ENCODE measurements at regions not wholly inside any gene's neighbourhood (a gene's known extent, or its start where the extent isn't known, plus 50 kb on each side); places are given as distances from the start of the nearest gene placed in this dataset.

DNA sequence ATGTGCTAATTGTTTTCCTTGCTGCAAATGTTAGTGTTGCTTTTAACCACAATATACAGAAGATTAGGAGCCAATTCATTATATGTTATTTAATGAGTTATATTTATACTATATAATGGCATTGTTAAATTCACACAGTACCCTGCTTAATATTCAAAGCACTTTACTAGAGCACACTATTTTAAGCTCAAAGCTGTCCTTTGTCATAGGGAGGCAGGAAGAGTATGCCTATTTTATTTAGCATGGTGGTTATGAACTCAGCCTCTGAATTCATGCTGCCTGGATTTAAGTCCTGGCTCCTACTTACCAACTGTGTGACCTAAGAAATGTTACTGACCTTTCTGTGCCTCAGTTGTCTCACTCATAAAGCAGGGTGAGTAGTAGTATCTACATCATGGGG is 80.5 kb downstream of the FASTKD2 start:
- no peak for DNase-seq (ENCODE audit: low read depth)

DNA sequence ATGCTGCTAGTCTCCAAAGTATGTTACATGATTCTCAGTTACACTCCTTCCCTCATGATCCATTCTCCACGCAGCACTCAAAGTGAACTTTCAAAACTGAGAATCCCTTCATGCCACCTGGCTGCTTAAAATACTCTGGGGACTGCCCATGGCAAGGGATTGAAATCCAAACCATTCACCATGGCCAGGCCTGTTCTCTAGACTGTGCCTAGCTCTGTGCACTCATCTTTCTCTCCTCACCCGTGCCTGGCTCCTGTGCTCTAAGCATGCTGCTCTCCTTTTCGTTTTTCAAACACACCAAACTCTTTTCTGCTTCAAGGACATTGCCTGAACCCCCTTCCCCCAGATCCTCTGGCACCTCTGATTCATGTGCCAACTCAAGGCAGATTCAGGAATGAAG is 80.9 kb downstream of the FASTKD2 start:
- no peak for DNase-seq (ENCODE audit: low read depth)

DNA sequence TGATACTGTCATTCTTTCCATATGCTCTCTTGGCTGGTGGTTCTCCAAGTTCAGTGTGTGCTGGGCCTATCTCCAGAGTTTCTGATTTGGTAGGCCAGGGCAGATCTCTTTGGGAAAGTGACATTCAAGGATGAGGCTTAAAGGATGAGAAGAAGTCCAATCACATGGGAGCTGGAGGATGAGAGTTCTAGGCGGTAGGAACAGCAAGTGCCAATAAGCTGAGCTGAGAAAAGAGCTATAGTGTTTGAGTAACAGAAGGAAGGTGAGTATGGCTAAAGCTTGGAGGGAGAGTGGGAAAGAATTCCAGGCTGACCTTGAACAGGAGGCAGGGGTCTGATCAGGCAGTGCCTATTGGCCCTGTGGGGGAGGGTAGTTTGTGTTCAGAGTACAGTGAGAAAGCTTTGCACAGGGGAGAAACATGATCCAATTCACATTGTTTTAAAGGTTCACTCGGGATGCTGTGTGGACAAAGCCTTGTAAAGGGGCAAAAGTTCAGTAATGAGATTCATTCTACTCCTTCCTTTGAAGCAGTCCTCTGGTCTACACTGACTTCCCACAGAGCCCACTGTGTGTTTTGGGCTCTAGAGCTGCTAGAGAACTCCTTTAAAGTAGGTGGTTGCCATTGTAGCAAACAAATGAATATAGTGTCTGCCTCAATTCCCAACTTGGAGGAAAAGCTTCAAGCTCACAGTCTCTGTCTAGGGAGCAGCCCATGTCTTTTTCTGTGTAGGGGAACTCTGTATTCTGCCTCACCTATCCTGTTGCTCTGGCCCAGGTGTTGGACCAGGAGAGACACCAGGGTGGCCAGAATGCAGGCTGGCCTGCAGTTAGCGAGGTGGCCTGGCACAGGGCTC is 81.8 kb downstream of the FASTKD2 start:
- DNase-seq (ENCODE audit: low read depth) = no peak

DNA sequence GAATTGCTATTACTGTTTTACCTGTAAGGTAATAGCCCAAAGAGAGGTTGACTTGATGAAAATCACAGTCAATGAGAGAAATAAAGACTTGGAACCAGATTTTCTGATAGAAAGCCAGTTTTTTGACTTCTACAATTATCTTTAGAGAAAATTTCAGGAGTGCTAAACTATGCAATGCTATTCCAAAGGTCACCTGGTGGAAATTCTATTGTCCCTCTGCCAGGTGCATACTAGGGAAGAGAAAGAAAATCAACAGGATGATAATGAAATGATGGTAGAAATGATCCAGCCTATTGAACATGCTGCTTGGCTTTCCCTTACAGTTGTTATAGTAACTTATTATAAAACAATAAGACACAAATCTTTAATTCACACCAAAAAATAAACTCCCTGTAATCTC is 85.0 kb downstream of the FASTKD2 start:
- no peak for DNase-seq (ENCODE audit: low read depth)

DNA sequence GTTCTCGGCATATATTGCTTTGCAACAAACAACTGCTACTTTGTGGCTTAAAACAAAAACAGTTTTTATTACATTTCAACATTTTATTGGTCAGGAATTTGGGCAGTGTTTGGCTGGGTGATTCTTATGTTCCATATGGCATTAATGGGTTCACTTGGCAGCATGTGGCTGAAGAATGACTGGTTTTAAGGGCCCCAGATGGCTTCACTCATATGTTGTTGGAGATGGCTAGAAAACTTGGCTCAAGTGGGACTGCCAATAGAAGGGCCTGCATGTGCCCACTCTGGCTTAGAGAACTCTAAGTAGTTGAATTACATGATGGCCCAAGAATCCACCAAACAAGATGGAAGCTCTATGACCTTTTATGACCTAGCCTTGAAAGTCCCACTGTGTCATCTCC is 86.1 kb downstream of the FASTKD2 start:
- DNase-seq (ENCODE audit: low read depth) = no peak

DNA sequence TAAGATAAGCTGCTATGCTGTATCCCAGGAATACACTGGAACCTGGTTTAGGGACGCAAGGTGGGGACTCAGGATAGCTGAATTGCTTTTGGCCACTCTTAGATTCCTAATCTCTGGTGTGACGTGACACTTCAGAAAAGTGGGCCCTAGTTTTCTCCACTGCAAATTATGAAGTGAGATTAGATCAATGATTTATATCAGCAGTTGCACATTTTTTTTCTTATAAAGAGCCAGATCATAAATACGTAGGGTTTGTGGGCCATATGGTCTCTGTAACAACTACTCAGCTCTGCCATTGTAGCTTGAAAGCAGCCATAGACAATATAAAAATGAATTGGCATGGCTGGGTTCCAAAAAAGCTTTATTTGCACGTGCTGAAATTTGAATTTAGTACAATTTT is 85.4 kb upstream of the CPO start:
- no peak for DNase-seq (ENCODE audit: low read depth)

DNA sequence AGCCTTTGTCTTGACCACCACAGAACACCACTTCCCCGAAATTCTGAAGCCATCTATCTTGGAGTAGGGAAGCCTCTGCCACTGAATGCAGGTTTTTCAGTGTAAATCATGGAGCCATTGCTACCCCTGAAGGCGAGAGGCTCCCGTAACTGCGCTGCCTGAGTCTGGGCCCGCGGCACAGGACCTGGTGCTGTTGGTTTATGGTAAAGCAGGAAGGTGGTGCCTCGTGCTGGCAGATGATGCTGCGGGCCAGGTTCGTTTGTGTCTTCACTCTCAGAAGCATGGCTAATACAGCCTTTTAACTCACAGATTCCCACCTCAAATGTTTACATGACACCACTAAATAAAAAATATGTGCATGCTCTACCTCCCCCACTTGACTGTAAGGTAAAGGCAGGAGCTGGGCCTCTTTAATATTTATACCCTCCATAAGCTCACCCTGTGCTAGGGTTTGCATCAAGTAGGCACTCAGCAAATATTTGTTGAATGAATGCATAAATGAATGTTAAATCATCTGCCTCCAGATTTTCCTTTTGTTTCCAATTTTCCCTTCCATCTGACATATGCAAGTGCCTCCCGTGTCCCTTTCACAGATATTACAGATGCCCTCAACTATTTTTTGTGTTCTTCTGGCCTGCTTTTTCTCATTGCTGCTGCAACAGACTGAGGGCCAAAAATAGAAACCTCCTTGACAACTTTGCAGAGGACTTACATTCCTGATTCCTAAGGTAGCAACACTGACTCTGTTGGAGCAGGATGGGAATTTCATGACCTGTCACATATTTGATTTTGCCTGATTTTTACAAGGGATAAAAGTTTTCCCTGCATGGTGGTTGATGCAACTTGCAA is 83.5 kb upstream of the CPO start:
- DNase-seq (ENCODE audit: low read depth) = no peak

DNA sequence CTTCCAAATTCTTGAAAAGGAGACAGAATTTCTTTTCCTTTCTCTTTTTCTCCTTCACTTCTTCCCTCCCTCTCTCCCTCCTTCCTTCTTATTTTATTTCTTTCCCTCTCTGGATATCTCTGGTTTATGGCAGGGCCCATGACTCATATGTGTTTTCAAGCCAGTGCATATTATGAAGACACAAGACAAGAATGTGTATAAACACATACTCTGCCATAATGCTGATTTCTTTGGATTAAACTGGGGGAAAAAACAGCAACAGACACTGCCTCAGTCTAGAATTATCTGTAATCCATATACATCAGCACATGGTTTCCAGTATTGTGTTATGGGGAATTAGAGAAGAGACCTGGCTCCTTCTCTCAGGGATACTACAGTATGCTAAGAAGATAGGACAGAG is 82.8 kb upstream of the CPO start:
- DNase-seq (ENCODE audit: low read depth) = peak; percentile 41

DNA sequence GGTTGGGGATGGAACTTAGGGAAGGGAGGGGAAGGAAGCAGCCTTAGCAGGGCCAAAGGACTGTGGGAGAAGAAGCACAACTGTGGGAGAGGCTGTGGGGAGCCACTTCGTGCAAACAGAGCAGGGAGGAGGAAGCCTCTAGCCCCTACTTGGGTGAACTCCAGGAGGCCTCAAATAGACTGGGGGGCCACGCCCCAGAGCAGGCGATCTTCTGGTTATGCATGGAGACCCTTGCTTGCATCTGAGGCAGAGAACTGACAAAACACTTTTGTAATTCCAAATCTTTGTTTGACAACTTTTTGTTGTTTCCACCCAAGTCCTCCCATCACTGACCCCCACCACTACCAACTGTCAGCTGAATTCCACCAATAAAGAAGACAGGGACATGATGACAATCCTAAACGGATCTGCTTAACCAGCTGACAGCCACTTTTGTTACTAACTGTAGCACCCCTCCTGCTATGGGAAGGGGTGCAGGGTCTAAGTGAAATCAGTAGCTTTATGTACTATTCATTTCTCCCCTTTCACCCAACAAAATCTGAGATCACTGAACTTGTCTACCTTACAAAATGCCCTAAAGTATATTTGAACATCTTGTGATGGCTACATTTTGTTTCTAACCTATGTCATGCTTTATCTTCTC is 80.5 kb upstream of the CPO start:
- no peak for DNase-seq (ENCODE audit: low read depth)

DNA sequence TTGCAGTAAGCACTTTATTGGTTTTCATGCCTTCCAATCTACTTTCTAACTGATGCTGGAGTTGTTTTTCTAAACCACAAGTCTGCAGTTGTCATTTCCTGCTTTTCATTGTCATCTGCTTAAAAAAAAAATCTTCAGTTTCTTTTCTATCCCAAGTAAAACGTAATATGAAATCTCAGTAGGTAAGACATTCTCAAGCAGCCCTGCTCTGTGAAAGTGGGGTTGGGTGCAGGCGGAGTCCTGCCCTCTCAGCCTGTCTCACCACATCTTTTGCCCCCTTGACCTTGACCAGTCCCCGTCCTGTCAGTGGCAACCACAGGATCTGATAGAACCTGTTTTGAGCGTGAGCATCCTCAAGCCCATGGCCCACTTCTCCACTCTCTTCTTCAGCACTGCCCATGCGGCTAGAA is 80.0 kb upstream of the CPO start:
- no peak for DNase-seq (ENCODE audit: low read depth)

DNA sequence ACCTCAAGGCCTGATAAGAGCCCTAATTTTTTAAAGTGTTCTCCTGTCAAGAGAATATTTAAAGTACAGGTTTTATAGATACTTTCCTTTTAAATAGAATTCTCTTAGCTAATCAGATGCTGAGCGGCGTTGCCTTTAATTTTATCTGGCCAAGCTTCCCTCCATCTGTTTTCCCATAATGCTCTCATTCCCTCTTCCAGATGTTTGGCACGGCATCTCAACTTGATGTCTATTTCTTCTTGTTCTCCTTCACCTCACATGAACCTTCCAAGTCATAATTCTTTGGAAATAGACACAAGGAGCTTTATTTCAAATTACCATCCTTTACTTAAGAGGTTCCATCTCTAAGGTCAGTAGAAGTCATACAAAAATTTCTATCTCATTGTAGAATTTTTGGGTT is 76.1 kb upstream of the CPO start:
- no peak for DNase-seq (ENCODE audit: low read depth)

DNA sequence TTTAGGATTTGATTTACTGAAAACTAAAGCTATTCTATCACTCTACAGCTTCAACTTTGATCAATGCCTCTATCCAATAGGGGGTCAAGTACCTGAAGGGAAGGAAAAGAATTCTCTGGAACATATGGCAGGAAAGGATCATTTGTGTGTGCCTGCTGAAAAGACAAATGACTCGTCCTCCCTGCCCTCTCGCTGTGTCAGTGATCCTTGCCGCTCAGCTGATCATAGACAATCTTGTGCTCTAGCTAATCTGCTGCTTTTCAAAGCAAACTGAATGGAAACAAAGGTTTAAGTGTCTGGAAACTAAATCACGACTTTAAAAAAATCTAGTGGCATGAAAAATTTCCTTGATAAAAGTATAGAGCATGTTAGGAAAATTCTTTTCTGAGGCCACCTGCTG is 75.6 kb upstream of the CPO start:
- no peak for DNase-seq (ENCODE audit: low read depth)

DNA sequence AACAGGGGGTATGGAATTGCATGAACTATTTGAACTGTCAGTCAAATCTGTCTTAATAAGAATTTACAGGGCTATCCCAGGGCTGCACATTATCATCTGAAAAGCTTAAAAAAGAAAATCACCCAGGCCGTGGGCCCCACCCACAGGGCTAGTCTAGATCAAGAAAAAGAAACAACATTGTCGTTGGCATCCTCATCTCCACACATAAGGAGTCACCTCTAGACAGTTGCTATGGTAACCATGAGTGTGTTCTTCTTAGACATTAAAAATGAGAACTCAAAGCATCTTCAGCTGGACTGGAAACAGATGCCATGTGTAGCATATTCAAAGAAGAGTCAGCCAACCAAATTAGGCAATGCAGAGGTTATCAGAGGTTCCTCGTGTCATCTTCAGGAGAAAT is 72.3 kb upstream of the CPO start:
- DNase-seq (ENCODE audit: low read depth) = no peak

DNA sequence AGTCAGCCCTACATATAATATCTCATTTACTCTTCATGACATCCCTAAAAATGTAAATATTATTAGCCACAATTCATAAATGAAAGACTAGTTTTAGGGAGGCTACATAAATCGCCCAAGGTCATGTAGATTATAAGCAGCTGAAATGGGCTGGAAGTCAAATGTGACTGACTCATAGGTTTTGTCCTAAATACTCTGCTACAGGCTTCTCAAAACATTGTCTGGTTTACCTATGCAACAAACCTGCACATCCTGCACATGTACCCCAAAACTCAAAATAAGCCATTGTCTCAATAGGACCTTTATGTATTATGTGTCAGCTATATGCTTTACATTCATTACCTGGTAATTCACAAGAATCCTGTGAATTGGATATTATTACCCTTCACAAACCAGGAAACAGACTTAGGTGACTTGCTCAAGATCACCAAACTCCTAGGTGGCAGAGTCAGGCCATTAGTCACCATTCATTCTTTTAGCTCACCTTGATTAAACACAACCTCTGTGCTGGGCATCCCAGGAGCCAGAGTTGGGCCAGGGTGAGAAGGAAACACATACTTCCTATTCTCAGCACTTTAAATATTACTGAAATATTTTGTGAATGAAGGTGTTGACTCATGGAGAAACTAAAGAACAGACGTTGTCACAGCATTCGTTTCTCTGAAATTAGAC is 69.4 kb upstream of the CPO start:
- DNase-seq (ENCODE audit: low read depth) = no peak

DNA sequence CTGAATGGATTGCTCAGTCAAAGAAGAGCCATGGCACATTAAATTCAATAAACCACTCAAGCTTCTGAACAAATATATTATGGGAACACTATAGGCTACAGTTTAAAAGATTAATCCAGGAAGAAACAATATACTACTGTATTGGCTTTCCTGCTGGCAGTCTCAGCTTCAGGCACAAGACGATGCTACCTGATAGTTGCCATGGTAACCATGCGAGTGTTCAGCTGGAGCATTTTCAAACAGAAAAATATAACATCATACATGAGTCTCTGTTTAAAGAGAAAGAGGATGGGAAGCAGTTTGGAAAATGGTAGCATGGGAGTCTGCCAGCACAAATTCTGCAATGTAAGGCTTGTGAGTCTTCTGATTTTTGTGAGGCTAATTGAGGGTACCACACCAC is 65.9 kb upstream of the CPO start:
- no peak for DNase-seq (ENCODE audit: low read depth)

DNA sequence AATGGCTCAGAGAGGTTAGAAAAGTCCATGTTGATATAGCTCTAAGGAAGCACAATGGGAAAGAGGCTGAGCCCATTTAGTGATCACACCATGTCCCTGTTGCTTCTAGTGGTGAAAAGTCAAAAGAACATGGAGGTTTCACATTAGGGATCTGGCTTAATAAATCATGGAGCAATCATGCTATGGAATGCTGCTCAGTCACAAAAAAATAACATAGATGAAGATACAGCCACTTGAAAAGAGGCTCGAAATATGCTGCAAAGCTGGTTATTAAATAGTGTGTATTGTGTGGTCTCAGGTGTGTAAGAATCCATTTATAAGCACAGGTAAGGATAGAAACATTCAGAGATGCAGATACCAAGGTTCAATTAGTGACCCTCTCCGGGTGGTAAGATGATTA is 63.6 kb upstream of the CPO start:
- DNase-seq (ENCODE audit: low read depth) = no peak

DNA sequence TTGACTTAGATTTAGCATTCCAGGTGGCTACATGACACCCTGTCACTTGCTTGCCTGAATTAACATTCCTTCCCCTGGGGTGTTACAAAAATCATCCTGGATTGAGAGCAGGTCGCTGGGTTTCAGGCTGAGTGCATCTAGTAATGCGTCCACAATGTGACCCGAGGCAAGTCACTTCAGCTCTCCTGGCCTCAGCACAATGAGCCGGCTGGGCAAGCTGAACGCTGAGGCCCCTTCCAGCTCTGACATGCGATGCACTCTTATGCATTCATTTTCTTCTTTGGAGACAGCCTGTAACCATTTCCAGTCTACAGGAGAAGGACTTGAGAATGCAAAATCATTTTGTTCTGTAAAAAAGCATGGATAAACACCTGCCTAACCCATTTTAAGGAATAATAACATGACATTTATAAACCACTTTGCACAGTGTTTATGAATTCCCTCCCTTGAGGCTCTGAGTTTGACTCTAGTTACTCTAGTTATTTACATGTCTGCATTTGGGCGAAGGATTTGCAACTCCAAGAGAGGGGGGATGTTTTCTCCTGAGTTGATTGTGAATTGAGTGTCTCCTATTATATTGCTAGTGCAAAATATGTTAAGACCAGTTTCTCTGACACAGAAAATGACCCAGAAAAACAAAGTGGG is 63.0 kb upstream of the CPO start:
- no peak for DNase-seq (ENCODE audit: low read depth)

DNA sequence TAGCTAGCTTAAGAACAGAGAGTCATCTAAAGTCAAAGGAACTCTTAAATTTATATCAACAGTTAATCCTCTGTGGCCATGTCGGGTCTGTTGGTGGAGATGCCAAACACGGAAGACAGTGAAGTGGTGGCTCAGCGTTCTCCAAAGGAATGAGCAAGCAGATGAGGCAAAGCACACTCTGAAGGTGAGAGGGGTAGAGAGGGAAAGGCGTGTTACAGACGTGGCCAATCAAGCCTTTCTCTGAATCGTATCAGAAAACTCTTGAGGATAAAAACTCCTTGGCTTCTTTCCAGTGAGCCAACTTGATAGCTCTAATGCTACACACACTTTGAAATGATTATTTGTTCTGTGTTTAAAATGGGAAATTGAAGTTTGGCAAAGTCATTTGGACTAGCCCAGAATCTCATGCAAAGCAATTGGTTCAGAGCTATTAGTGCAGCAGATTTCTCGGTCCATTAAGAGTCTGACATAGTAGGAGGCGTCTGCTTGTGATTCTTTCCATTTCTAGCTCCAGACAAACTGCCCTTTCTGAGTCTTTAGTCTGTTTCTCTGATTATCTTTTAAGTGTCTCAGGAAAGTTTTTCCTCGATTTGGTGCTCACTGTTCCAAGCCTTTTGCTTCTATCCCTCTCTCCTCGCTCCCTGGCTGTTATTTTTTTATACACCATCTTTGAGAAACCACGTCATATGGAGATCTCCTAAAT is 57.5 kb upstream of the CPO start:
- DNase-seq (ENCODE audit: low read depth) = no peak

DNA sequence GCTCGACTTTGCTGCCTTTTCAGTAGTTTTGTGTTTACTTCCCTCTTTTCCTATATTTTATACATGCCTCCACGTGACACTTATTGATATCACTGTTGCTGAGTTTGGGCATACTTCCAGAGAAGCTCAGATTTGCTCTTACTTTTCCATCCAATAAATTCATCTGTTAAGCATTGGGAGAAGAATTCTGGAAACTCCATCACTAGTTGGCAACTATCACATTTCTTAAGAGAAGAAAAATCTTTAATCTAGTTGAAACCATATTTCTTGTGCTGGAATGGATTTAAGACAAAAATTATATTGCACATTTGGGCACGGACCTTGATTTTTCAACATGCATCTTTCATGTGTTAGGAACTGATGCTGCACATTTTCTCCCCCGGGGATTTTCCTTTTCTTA is 52.6 kb upstream of the CPO start:
- no peak for DNase-seq (ENCODE audit: low read depth)

DNA sequence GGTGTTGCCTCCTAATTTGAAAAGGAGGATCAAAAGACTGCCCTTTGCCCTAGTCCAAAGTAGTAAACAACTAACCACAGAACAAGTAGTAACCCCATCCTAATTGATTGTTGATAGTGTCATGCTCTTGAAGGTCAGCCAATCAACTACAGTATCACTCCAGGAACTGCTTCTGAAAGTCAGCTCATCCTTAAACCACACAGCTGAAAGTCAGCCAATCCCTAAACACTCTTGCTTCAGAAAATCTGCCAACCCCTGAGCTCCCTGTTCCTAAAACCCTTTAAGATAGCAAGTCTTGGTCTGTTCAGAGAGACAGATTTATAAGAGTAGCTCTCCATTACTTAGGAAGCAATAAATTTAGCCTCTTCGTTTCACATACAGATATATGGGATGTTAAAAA is 51.6 kb upstream of the CPO start:
- no peak for DNase-seq (ENCODE audit: low read depth)

All from stromal cell of bone marrow (primary cell).